IMR-90 (cell line): ENCODE measurements at regions not wholly inside any gene's neighbourhood (a gene's known extent, or its start where the extent isn't known, plus 50 kb on each side); places are given as distances from the start of the nearest gene placed in this dataset.

Source experiments
- ATAC-seq: fragments of 200-7000 bp; cut with Tn5 transposase; 2 replicates; pipeline ENCODE4 v1.9.1; 2020; ENCODE audit warnings: low read depth, mild to moderate bottlenecking, moderate library complexity
- BruUV-seq: library from RNA; stranded (reverse); fragments of 400-500 nt; replicated peaks from 2 replicates; lab custom pipeline; 2021; lab: Mats Ljungman, UMichigan
- CTCF ChIA-PET: fragments of 300-600 bp; formaldehyde crosslinking; extraction: SDS; loops from one replicate; lab custom pipeline; 2021; ENCODE audit warnings: antibody characterized with exemption; lab: Yijun Ruan, JAX
- POLR2A ChIA-PET: fragments of 300-600 bp; sonication (Branson Sonifier 250); formaldehyde crosslinking; loops from one replicate; lab custom pipeline; 2022; ENCODE audit warnings: antibody characterized with exemption; ENCODE audit not compliant: unreplicated experiment; lab: Charles Lee
- DNase-seq: peaks from one replicate; pipeline ENCODE4 v3.0.0; 2013
- H2AFZ ChIP-seq: replicated peaks from 2 replicates; pipeline ENCODE3; 2013; ENCODE audit warnings: low read length, mild to moderate bottlenecking; ENCODE audit not compliant: poor library complexity
- H2AK5ac ChIP-seq: 2 replicates; pipeline ENCODE4 v1.6.1; 2013; ENCODE audit warnings: low read depth, low read length, inconsistent platforms
- H2AK9ac ChIP-seq: replicated peaks from 2 replicates; pipeline ENCODE3; 2013; ENCODE audit warnings: mild to moderate bottlenecking, low read depth, low read length, moderate library complexity; ENCODE audit not compliant: poor library complexity
- H2BK120ac ChIP-seq: 2 replicates; pipeline ENCODE4 v1.6.1; 2013; ENCODE audit warnings: low read depth, low read length, inconsistent platforms
- H2BK15ac ChIP-seq: 3 replicates; pipeline ENCODE4 v1.6.1; 2013; ENCODE audit warnings: low read depth, low read length, inconsistent platforms
- H2BK20ac ChIP-seq: 2 replicates; pipeline ENCODE4 v1.6.1; 2013; ENCODE audit warnings: low read depth, mild to moderate bottlenecking, inconsistent platforms, low read length, moderate library complexity
- H2BK5ac ChIP-seq: 2 replicates; pipeline ENCODE4 v1.6.1; 2013; ENCODE audit warnings: mild to moderate bottlenecking, low read depth, low read length, inconsistent platforms; ENCODE audit not compliant: poor library complexity, severe bottlenecking
- H3K14ac ChIP-seq: replicated peaks from 2 replicates; pipeline ENCODE4 v1.6.1; 2013; ENCODE audit warnings: low read depth, low read length, inconsistent platforms
- H3K18ac ChIP-seq: 2 replicates; pipeline ENCODE4 v1.6.1; 2013; ENCODE audit warnings: low read depth, low read length, control low read depth
- H3K23ac ChIP-seq: 2 replicates; pipeline ENCODE4 v1.6.1; 2013; ENCODE audit warnings: low read depth, low read length, inconsistent platforms
- H3K27ac ChIP-seq: 2 replicates; pipeline ENCODE4 v1.5.1; 2013; ENCODE audit warnings: mild to moderate bottlenecking, control low read depth, low read length; ENCODE audit not compliant: insufficient read depth
- H3K27me3 ChIP-seq: 2 replicates; pipeline ENCODE4 v1.6.1; 2013; ENCODE audit warnings: low read length; ENCODE audit not compliant: control insufficient read depth, insufficient read depth
- H3K36me3 ChIP-seq: 2 replicates; pipeline ENCODE4 v1.6.1; 2013; ENCODE audit warnings: low read length, mixed read lengths; ENCODE audit not compliant: control insufficient read depth, insufficient read depth
- H3K4ac ChIP-seq: 2 replicates; pipeline ENCODE4 v1.6.1; 2013; ENCODE audit warnings: low read depth, low read length, inconsistent platforms
- H3K4me1 ChIP-seq: 2 replicates; pipeline ENCODE4 v1.6.1; 2013; ENCODE audit warnings: low read length, mixed read lengths; ENCODE audit not compliant: control insufficient read depth, insufficient read depth
- H3K4me2 ChIP-seq: 2 replicates; pipeline ENCODE4 v1.6.1; 2013; ENCODE audit warnings: low read depth, mild to moderate bottlenecking, control low read depth, low read length, moderate library complexity
- H3K4me3 ChIP-seq: 2 replicates; pipeline ENCODE4 v1.5.1; 2013; ENCODE audit warnings: low read depth, mild to moderate bottlenecking, control low read depth, low read length, moderate library complexity; ENCODE audit not compliant: insufficient read depth
- H3K56ac ChIP-seq: 2 replicates; pipeline ENCODE4 v1.6.1; 2013; ENCODE audit warnings: low read length, inconsistent platforms; ENCODE audit not compliant: insufficient read depth; ENCODE audit errors: extremely low read depth
- H3K79me1 ChIP-seq, 2 experiments: 2 replicates each; pipeline ENCODE4 v1.6.1; 2013; ENCODE audit warnings: low read length in 2 of 2, inconsistent platforms in 1 of 2, low read depth in 1 of 2
- H3K9ac ChIP-seq: 2 replicates; pipeline ENCODE4 v1.6.1; 2013; ENCODE audit warnings: low read depth, low read length, control low read depth
- H3K9me1 ChIP-seq: 2 replicates; pipeline ENCODE4 v1.6.1; 2013; ENCODE audit warnings: low read length, inconsistent platforms; ENCODE audit not compliant: insufficient read depth
- H3K9me3 ChIP-seq: 2 replicates; pipeline ENCODE4 v1.6.1; 2013; ENCODE audit warnings: low read length; ENCODE audit not compliant: control insufficient read depth, insufficient read depth
- H4K20me1 ChIP-seq: 2 replicates; pipeline ENCODE4 v1.6.1; 2013; ENCODE audit warnings: low read length, inconsistent platforms; ENCODE audit not compliant: insufficient read depth
- H4K5ac ChIP-seq: 2 replicates; pipeline ENCODE4 v1.6.1; 2013; ENCODE audit warnings: mild to moderate bottlenecking, low read depth, low read length, control low read depth
- H4K8ac ChIP-seq, 2 experiments: 2 replicates each; pipeline ENCODE4 v1.6.1; 2013; ENCODE audit warnings: low read depth in 2 of 2, low read length in 2 of 2, control low read depth in 1 of 2, inconsistent platforms in 1 of 2
- H4K91ac ChIP-seq: 2 replicates; pipeline ENCODE4 v1.6.1; 2013; ENCODE audit warnings: low read depth, low read length, inconsistent platforms; ENCODE audit not compliant: insufficient read depth
- BHLHE40 ChIP-seq: fragments of 150-350 bp; IDR thresholded peaks from 2 replicates; pipeline ENCODE4 v1.6.1; 2016; ENCODE audit warnings: mild to moderate bottlenecking, low read depth, low read length
- CEBPB ChIP-seq: IDR thresholded peaks from 2 replicates; pipeline ENCODE4 v1.6.1; 2012; ENCODE audit warnings: low read depth, low read length, improper control_type of control experiment
- CHD1 ChIP-seq: IDR thresholded peaks from 2 replicates; pipeline ENCODE4 v1.6.1; 2012; ENCODE audit warnings: low read depth, low read length, improper control_type of control experiment
- CTCF ChIP-seq: conservative IDR thresholded peaks from 2 replicates; pipeline ENCODE4 v1.5.1; 2012; ENCODE audit warnings: mild to moderate bottlenecking, low read depth, low read length, improper control_type of control experiment
- ELK1 ChIP-seq: fragments of 150-350 bp; IDR thresholded peaks from 2 replicates; pipeline ENCODE4 v1.6.1; 2016; ENCODE audit warnings: low read depth, mild to moderate bottlenecking, low read length, moderate library complexity, borderline replicate concordance
- FOS ChIP-seq: fragments of 150-350 bp; IDR thresholded peaks from 2 replicates; pipeline ENCODE4 v1.6.1; 2016; ENCODE audit warnings: low read depth, low read length
- MAFK ChIP-seq: IDR thresholded peaks from 2 replicates; pipeline ENCODE4 v1.6.1; 2012; ENCODE audit warnings: low read depth, low read length, improper control_type of control experiment
- MAZ ChIP-seq: IDR thresholded peaks from 2 replicates; pipeline ENCODE4 v1.6.1; 2012; ENCODE audit warnings: low read depth, mild to moderate bottlenecking, low read length, improper control_type of control experiment, moderate library complexity, borderline replicate concordance
- MXI1 ChIP-seq: IDR thresholded peaks from 2 replicates; pipeline ENCODE4 v1.6.1; 2012; ENCODE audit warnings: low read depth, mild to moderate bottlenecking, low read length, moderate library complexity, borderline replicate concordance
- NFE2L2 ChIP-seq: fragments of 150-350 bp; IDR thresholded peaks from 2 replicates; pipeline ENCODE4 v1.6.1; 2016; ENCODE audit warnings: low read depth, mild to moderate bottlenecking, low read length
- POLR2A ChIP-seq: IDR thresholded peaks from 2 replicates; pipeline ENCODE4 v1.6.1; 2012; ENCODE audit warnings: mild to moderate bottlenecking, low read depth, low read length
- RAD21 ChIP-seq: IDR thresholded peaks from 2 replicates; pipeline ENCODE4 v1.6.1; 2012; ENCODE audit warnings: low read length, improper control_type of control experiment
- RCOR1 ChIP-seq: IDR thresholded peaks from 2 replicates; pipeline ENCODE4 v1.6.1; 2012; ENCODE audit warnings: mild to moderate bottlenecking, low read length, improper control_type of control experiment; ENCODE audit not compliant: insufficient replicate concordance
- RFX5 ChIP-seq: IDR thresholded peaks from 2 replicates; pipeline ENCODE4 v1.8.0; 2012; ENCODE audit warnings: low read depth, mild to moderate bottlenecking, low read length, moderate library complexity
- SMC3 ChIP-seq: fragments of 150-350 bp; IDR thresholded peaks from 2 replicates; pipeline ENCODE4 v1.6.1; 2016; ENCODE audit warnings: low read depth, mild to moderate bottlenecking, antibody characterized with exemption, low read length, moderate library complexity
- USF2 ChIP-seq: fragments of 150-350 bp; IDR thresholded peaks from 2 replicates; pipeline ENCODE4 v1.6.1; 2017; ENCODE audit warnings: mild to moderate bottlenecking, antibody characterized with exemption, low read length, low read depth
- WGBS, 2 experiments: methylation state at CpG; one replicate each; pipeline versions ENCODE4 v1.1.5 to v1.1.7; 2013; ENCODE audit warnings: missing lambda C conversion rate in 2 of 2; ENCODE audit not compliant: insufficient read length in 1 of 2; ENCODE audit errors: extremely low coverage in 2 of 2; 5-methylcytosine and 5-hydroxymethylcytosine counted together
- dilution Hi-C: fragments of 300-500 bp; cut with HindIII; formaldehyde crosslinking; loops from one replicate; pipeline ENCODE4 v1.14.3; 2018; ENCODE audit warnings: low sequenced_read_pairs; ENCODE audit not compliant: unreplicated experiment
- in situ Hi-C: fragments of 300-500 bp; cut with MboI; formaldehyde crosslinking; loops from 3 replicates; pipeline ENCODE4 v1.14.3; 2019; ENCODE audit warnings: low sequenced_read_pairs, inconsistent platforms, mixed read lengths
- intact Hi-C: fragments of 100-400 bp; cut with micrococcal nuclease; formaldehyde crosslinking; loops from 2 replicates; pipeline ENCODE4 v1.10.0; 2022

GRCh38 chr10:120161111-120161510 lies 268.6 kb downstream of the SEC23IP start:
- no peak overlapping the region for H3K4ac ChIP-seq
- H2BK15ac ChIP-seq = no peak overlapping the region
- H3K4me2 ChIP-seq = no peak overlapping the region
- H3K14ac ChIP-seq = no peak overlapping the region
- H2AFZ ChIP-seq = no peak overlapping the region
- no peak overlapping the region for H2BK5ac ChIP-seq
- in situ Hi-C loops (no loop called here), intact Hi-C loops (no loop called here), dilution Hi-C loops (no loop called here)
- H3K23ac ChIP-seq = no peak overlapping the region
- no peak for DNase-seq
- H2BK120ac ChIP-seq = no peak overlapping the region
- no peaks in the 10 kb centered on the region for H3K27me3 ChIP-seq
- no peaks in the 10 kb centered on the region for H4K20me1 ChIP-seq
- H4K91ac ChIP-seq = no peak overlapping the region
- H3K4me3 ChIP-seq = no peak overlapping the region
- no peak overlapping the region for H2BK20ac ChIP-seq
- H3K4me1 ChIP-seq = no peaks in the 10 kb centered on the region
- no peak overlapping the region for H3K27ac ChIP-seq
- peaks cover 2% of the 10 kb centered on the region; the same call in 1 of the 2 replicates for H3K9me3 ChIP-seq
- H3K9me1 ChIP-seq = no peaks in the 10 kb centered on the region
- H4K8ac ChIP-seq = no peak overlapping the region
- ChIA-PET POLR2A (no interaction called here), CTCF (no interaction called here)
- no peaks in the 10 kb centered on the region for H3K79me1 ChIP-seq
- no peaks in the 10 kb centered on the region for H3K36me3 ChIP-seq
- WGBS, 2 experiments = no CpG with 5 or more reads among the region's 1 CpG
- H2AK9ac ChIP-seq = no peak overlapping the region
- H3K9ac ChIP-seq = no peak overlapping the region
- TF ChIP-seq NFE2L2 (no peak), CHD1 (no peak), RFX5 (no peak), RCOR1 (no peak), RAD21 (no peak), USF2 (no peak), ELK1 (no peak), MAFK (no peak), BHLHE40 (no peak), POLR2A (no peak), MAZ (no peak), MXI1 (no peak), CTCF (no peak), CEBPB (no peak), SMC3 (no peak), FOS (no peak)
- H4K5ac ChIP-seq = no peak overlapping the region
- ATAC-seq = no peak
- no peak overlapping the region for H2AK5ac ChIP-seq
- BruUV-seq = no TSS peak
- no peak overlapping the region for H3K56ac ChIP-seq
- no peak overlapping the region for H3K18ac ChIP-seq
